ENCODE measurements at regions not wholly inside any gene's neighbourhood (a gene's known extent, or its start where the extent isn't known, plus 50 kb on each side); places are given as distances from the start of the nearest gene placed in this dataset.
"Not testable (repeated sequence)": the region's sequence is repeated elsewhere in the genome, so short reads cannot be mapped to it uniquely, and the experiment has no call there.

GRCh38 chr11:134982432-134982831 is 570.4 kb upstream of the B3GAT1 start:
- not testable (repeated sequence) for TF ChIP-seq CTCF, POLR2A, EP300, POLR2AphosphoS5 (IDR thresholded peaks at IDR 0.05)
